ENCODE measurements at regions not wholly inside any gene's neighbourhood (a gene's known extent, or its start where the extent isn't known, plus 50 kb on each side); places are given as distances from the start of the nearest gene placed in this dataset.
"Not testable (repeated sequence)": the region's sequence is repeated elsewhere in the genome, so short reads cannot be mapped to it uniquely, and the experiment has no call there.

- DNase-seq, result no peak
Measured at GRCh38 chr3:153221748-153222162, 59.7 kb downstream of the RAP2B start.

DNA sequence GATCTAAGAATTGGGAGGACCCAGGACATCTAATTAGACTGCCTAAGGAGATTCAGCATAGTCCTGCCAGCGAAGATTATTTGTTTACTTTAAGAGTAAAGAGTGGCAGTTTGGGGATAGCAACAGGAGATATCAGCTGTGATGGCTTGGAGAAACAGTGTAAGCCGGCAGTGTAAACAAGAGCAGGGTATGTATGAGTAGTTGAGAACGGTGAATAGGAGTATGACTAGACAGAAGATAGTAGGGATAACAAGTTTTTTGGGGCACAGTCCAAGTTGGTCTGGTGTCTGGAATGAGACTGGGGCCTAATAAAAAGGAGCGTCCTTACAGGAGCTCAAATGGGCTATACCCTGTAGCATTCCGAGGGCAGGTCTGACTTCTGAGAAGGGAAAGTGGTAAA is 64.9 kb downstream of the RAP2B start:
- not testable (repeated sequence) for DNase-seq

DNA sequence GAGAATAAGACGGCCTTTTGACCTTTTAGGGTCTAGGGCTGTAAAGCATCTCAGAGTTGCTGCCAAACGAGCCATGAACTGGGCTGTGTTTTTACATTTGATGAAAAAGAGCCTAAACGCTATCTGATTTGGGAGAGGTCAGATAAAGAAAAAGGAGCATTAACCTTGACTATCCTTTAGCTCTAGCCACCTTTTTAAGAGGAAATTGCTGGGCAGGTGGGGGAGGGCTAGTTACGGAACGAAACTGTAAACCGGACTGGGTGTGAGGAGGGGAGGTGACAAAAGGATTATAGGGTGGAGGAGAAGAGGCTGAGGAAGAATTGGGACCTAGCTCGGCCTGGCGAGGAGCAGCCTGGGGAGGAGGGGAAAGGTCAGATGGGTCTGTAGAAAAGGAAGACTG is 68.4 kb downstream of the RAP2B start:
- DNase-seq, result not testable (repeated sequence)

- DNase-seq, result not testable (repeated sequence)
Measured at GRCh38 chr3:153231245-153231644, 69.2 kb downstream of the RAP2B start.

- DNase-seq, result not testable (repeated sequence)
Measured at GRCh38 chr3:153232050-153232752, 70.2 kb downstream of the RAP2B start.

GRCh38 chr3:153232851-153233271 is 70.8 kb downstream of the RAP2B start:
- DNase-seq, result no peak

DNA sequence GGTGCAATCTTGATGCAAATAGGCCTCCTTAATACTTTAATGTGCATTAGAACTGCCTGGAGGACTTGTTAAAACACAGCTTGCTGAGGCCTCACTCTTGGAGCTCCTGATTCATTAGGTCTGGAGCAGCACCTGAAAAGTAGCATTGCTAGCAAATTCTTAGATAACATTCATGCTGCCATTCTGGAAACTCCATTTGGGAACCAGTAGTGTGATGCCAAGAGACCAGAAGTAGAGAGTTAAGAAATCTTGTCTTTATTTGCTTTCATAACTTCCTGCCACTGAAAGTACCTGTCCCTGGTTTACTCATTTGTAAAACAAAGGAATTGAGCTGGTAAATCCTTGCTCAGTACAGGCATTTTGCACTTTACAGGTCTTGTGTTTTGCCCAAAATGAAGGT is 72.0 kb downstream of the RAP2B start:
- no peak for DNase-seq

DNA sequence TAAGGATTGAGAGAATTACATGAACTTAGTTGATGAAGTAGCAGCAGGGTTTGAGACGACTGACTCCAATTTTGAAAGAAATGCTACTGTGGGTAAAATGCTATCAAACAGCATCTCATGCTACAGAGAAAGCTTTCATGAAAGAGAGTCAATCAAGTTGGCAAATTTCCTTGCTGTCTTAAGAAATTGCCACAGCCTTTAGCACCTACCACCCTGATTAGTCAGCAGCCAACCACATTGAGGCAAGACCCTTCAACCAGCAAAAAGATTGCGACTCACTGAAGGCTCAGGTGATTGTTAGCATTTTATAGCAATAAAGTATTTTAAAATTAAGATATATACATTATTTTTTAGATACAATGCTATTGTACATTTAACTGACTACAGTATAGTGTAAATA is 80.9 kb downstream of the RAP2B start:
- DNase-seq, result no peak

GRCh38 chr3:153244961-153245360 is 82.9 kb downstream of the RAP2B start:
- DNase-seq, result no peak

- DNase-seq, result no peak
Measured at GRCh38 chr3:153245661-153246060, 83.6 kb downstream of the RAP2B start.

GRCh38 chr3:153246331-153246730 is 84.3 kb downstream of the RAP2B start:
- DNase-seq, result no peak

GRCh38 chr3:153246806-153247205 is 84.8 kb downstream of the RAP2B start:
- DNase-seq, result no peak

- DNase-seq, result no peak
Measured at GRCh38 chr3:153247331-153248330, 85.6 kb downstream of the RAP2B start.

GRCh38 chr3:153248835-153249234 is 86.8 kb downstream of the RAP2B start:
- not testable (repeated sequence) for DNase-seq

GRCh38 chr3:153249906-153250305 is 87.9 kb downstream of the RAP2B start:
- DNase-seq, result no peak

GRCh38 chr3:153250446-153250845 is 88.4 kb downstream of the RAP2B start:
- DNase-seq, result no peak

- DNase-seq, result no peak
Measured at GRCh38 chr3:153252963-153253362, 90.9 kb downstream of the RAP2B start.

DNA sequence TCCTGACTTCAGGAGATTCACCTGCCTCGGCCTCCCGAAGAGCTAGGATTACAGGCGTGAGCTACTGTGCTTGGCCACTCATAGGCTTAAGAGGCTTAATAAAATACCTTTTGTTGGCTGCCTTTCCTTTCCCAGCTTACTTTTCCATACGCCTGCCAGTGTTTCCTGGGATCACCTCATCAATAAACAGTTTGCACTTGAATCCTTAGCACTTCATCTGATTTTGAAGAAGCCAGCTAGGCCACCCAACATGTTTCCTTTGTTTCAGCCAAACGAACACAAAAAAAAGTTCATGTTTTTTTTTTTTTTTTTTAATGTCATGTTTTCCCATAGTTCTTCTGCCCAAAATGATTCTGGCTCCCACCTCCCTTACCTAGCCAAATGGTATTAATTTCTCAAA is 92.3 kb downstream of the RAP2B start:
- DNase-seq, result no peak

DNA sequence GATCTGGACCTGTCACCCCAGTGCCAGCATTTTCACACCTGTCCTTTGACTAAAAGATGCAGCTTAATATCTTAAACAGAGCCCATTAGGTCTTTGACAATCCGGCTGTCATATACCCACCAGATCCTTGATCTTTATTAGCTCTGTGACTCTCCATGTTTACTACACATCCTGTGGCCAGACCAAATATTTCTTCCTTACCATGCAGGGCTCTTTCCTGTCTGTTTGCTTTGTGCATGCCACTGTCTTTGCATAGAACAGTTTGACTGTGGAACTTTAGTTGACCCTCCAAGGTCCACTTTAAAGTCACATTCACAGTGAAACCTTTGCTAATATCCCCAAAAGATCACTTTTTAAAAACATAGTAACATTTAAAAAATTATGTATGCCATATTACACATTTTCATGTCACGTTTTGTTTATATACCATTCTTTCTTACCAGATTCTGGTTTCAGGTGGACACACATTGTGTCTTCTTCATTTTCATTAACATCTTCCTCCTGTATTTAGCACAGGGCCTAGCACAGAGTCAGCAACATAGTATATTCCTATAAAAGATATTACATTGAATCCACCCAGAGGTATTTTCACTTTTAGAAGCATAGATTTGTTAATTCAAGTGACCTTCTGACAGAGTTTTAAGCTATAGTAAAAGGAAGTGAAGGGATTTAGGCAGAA is 95.8 kb downstream of the RAP2B start:
- DNase-seq, result no peak

DNA sequence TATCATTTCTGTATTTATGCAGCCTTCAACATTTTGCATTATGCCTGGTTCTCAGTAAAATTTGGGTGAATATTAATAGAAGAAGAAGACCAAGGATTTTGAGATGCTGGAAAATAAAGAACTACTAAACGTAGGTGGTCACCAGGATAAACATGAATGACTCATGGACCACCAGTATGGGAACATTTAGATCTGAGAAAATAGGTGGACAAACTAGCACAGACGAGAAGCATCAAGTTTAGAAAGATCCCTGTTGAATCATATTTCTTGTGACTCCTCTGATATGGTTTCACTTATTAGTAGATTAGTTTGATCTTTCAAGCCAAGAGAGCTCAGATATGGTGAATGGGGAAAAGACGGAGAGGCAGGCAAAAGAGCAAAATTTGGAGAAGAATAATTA is 97.9 kb downstream of the RAP2B start:
- DNase-seq, result no peak

DNA sequence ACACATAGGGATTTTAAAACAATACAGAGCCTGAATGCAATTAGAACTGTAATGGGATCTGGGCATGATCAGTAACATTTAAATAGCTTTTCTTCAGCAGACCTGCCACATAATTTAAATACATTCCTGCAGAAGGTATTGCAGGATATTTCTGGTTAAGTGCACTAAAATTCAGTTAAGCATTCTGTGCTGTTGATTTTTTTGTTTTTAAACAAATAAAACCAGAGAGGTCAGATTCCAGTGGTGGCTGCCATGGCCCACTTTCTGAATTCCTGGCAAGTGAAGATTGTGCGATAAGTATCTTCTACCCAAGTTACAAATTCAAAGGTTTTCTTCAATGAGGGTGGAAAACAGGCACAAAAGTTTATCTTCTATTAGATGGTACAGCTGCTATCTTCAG is 98.7 kb downstream of the RAP2B start:
- no peak for DNase-seq

DNA sequence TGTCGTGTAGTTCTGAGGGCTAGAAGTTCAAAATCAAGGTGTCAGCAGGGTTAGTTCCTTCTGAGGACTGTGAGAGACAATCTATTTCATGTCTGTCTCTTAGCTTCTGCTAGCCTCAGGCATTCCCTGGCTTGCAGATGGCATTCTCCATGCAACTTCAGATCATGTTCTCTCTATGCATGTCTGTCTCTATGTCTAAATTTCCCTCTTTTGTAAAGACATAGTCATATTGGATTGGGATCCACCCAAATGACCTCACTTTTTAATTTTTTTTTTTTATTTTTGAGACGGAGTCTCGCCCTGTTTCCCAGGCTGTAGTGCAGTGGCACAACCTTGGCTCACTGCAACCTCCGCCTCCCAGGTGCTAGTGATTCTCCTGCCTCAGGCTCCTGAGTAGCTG is 104.6 kb downstream of the RAP2B start:
- DNase-seq, result no peak

- no peak for DNase-seq
Measured at GRCh38 chr3:153268564-153269279, 106.7 kb downstream of the RAP2B start.
